Keratinocyte (primary cell): ENCODE measurements at regions not wholly inside any gene's neighbourhood (a gene's known extent, or its start where the extent isn't known, plus 50 kb on each side); places are given as distances from the start of the nearest gene placed in this dataset.

ENCODE experiments used
- DNase-seq: peaks from one replicate; pipeline ENCODE4 v3.0.0-alpha.2; 2011; ENCODE audit warnings: low read depth, missing footprints, low spot score
- FAIRE-seq: peaks from 2 replicates; lab custom pipeline; 2011; peaks lifted over from hg19 to GRCh38; lab: Jason Lieb, UNC
- H2AFZ ChIP-seq: 2 replicates; pipeline ENCODE4 v1.6.0; 2012; ENCODE audit warnings: low read length, control low read depth, inconsistent platforms; ENCODE audit not compliant: control insufficient read depth
- H3K27ac ChIP-seq: 2 replicates; pipeline ENCODE4 v1.5.1; 2011; ENCODE audit warnings: low read length; ENCODE audit not compliant: control insufficient read depth, insufficient read depth
- H3K27me3 ChIP-seq: 3 replicates; pipeline ENCODE4 v1.6.0; 2011; ENCODE audit warnings: low read length; ENCODE audit not compliant: control insufficient read depth, insufficient read depth; ENCODE audit errors: extremely low read depth
- H3K36me3 ChIP-seq, 2 experiments: 2 replicates in 1 of 2; 3 replicates in 1 of 2; pipeline ENCODE4 v1.5.1; 2011; ENCODE audit warnings: low read length in 2 of 2, mild to moderate bottlenecking in 1 of 2; ENCODE audit not compliant: control insufficient read depth in 2 of 2, insufficient read depth in 2 of 2; ENCODE audit errors: extremely low read depth in 1 of 2
- H3K4me1 ChIP-seq: 3 replicates; pipeline ENCODE4 v1.5.1; 2011; ENCODE audit warnings: low read length; ENCODE audit not compliant: control insufficient read depth, insufficient read depth; ENCODE audit errors: extremely low read depth
- H3K4me2 ChIP-seq: 3 replicates; pipeline ENCODE4 v1.6.0; 2011; ENCODE audit warnings: low read depth, low read length; ENCODE audit not compliant: control insufficient read depth, insufficient read depth; ENCODE audit errors: extremely low read depth
- H3K4me3 ChIP-seq, 3 experiments: fragments of 200-600 bp in 1 of 3; sonication (generic) in 1 of 3; 2 replicates in 2 of 3; 3 replicates in 1 of 3; pipeline ENCODE4 v1.5.1; 2011 to 2016; ENCODE audit warnings: low read length in 3 of 3, mild to moderate bottlenecking in 3 of 3, control low read depth in 2 of 3, inconsistent platforms in 1 of 3, low read depth in 1 of 3, mixed read lengths in 1 of 3, mixed run types in 1 of 3, moderate library complexity in 1 of 3; ENCODE audit not compliant: control insufficient read depth in 2 of 3, insufficient read depth in 2 of 3; ENCODE audit errors: extremely low read depth in 1 of 3
- H3K79me2 ChIP-seq: 2 replicates; pipeline ENCODE4 v1.6.0; 2012; ENCODE audit warnings: low read length; ENCODE audit not compliant: control insufficient read depth, insufficient read depth
- H3K9ac ChIP-seq: 3 replicates; pipeline ENCODE4 v1.6.0; 2011; ENCODE audit warnings: low read length; ENCODE audit not compliant: control insufficient read depth, insufficient read depth; ENCODE audit errors: extremely low read depth
- H3K9me1 ChIP-seq: 3 replicates; pipeline ENCODE4 v1.6.0; 2011; ENCODE audit warnings: low read length; ENCODE audit not compliant: control insufficient read depth, insufficient read depth; ENCODE audit errors: extremely low read depth
- H3K9me3 ChIP-seq: 2 replicates; pipeline ENCODE4 v1.5.1; 2012; ENCODE audit warnings: low read depth, low read length; ENCODE audit not compliant: control insufficient read depth
- H4K20me1 ChIP-seq: 3 replicates; pipeline ENCODE4 v1.6.0; 2011; ENCODE audit warnings: low read length; ENCODE audit not compliant: control insufficient read depth, insufficient read depth; ENCODE audit errors: extremely low read depth
- CTCF ChIP-seq, 3 experiments: IDR thresholded peaks in 1 of 3; conservative IDR thresholded peaks in 1 of 3; optimal IDR thresholded peaks in 1 of 3; 2 replicates in 2 of 3; 3 replicates in 1 of 3; pipeline versions ENCODE3 to v1.5.1; 2011; ENCODE audit warnings: low read length in 3 of 3, mild to moderate bottlenecking in 3 of 3, moderate library complexity in 2 of 3, control low read depth in 1 of 3, inconsistent platforms in 1 of 3; ENCODE audit not compliant: insufficient read depth in 2 of 3; ENCODE audit errors: extremely low read depth in 1 of 3
- EZH2 ChIP-seq: IDR thresholded peaks from one replicate; pipeline ENCODE4 v1.6.1; 2012; ENCODE audit warnings: inconsistent platforms, mild to moderate bottlenecking, low read length, moderate library complexity
- dilution Hi-C: fragments of 300-500 bp; cut with MboI; formaldehyde crosslinking; loops from one replicate; pipeline ENCODE4 v1.7.0; 2020; ENCODE audit warnings: low sequenced_read_pairs; ENCODE audit not compliant: extremely low pct_ligation_motif_present

DNA sequence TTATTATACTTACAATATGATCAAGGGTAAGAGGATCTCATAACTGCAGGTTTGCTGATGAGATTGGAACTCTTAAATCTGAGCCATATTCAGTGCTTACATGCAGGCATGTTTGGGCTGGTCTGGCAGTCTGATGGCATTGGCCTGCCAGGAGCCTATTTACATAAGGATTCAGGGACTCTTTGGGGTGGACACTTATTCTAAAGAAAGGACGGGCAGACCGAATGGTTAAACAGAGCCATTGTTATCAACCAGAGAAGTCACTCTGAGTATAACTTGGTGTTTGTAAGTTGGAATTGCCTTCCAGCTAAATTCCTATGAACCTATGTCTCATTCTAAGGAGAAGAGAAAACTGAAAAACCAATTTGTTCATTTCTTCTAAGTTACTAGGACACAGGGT is 932.8 kb downstream of the IGSF11 start:
- H3K9ac ChIP-seq = no peak overlapping the region
- no peaks in the 10 kb centered on the region for H3K79me2 ChIP-seq
- no peaks in the 10 kb centered on the region for H4K20me1 ChIP-seq
- no peaks in the 10 kb centered on the region for H3K27me3 ChIP-seq
- no peak overlapping the region for H2AFZ ChIP-seq
- H3K9me3 ChIP-seq = no peaks in the 10 kb centered on the region
- FAIRE-seq = no peak
- H3K4me3 ChIP-seq = no peak overlapping the region
- dilution Hi-C loops = no loop called here
- H3K36me3 ChIP-seq = no peaks in the 10 kb centered on the region
- H3K9me1 ChIP-seq = no peaks in the 10 kb centered on the region
- no peaks in the 10 kb centered on the region for H3K4me1 ChIP-seq
- no peak overlapping the region for H3K27ac ChIP-seq
- H3K4me2 ChIP-seq = no peak overlapping the region
- no peak for DNase-seq
- TF ChIP-seq EZH2 (no peak), CTCF (optimal IDR thresholded peaks at IDR 0.05 in 1 of 3, IDR thresholded peaks at IDR 0.05 in 1 of 3, conservative IDR thresholded peaks at IDR 0.05 in 1 of 3; ENCODE audit: extremely low read depth in 1 of 3, insufficient read depth in 2 of 3, low read length in 3 of 3) (no peak)

GRCh38 chr3:118102737-118103136 is 931.9 kb downstream of the IGSF11 start:
- no peak for DNase-seq
- no peak overlapping the region for H3K27ac ChIP-seq
- TF ChIP-seq CTCF (optimal IDR thresholded peaks at IDR 0.05 in 1 of 3, IDR thresholded peaks at IDR 0.05 in 1 of 3, conservative IDR thresholded peaks at IDR 0.05 in 1 of 3; ENCODE audit: extremely low read depth in 1 of 3, insufficient read depth in 2 of 3, low read length in 3 of 3) (no peak), EZH2 (no peak)
- dilution Hi-C loops = no loop called here
- H2AFZ ChIP-seq = no peak overlapping the region
- H3K9ac ChIP-seq = no peak overlapping the region
- H3K4me2 ChIP-seq = no peak overlapping the region
- no peaks in the 10 kb centered on the region for H3K27me3 ChIP-seq
- no peak for FAIRE-seq
- H3K9me3 ChIP-seq = no peaks in the 10 kb centered on the region
- H3K4me1 ChIP-seq = no peaks in the 10 kb centered on the region
- H3K9me1 ChIP-seq = no peaks in the 10 kb centered on the region
- H3K79me2 ChIP-seq = no peaks in the 10 kb centered on the region
- no peak overlapping the region for H3K4me3 ChIP-seq
- no peaks in the 10 kb centered on the region for H4K20me1 ChIP-seq
- H3K36me3 ChIP-seq = no peaks in the 10 kb centered on the region
